Neural cell (in vitro differentiated cells): ENCODE measurements at regions not wholly inside any gene's neighbourhood (a gene's known extent, or its start where the extent isn't known, plus 50 kb on each side); places are given as distances from the start of the nearest gene placed in this dataset.

Source experiments
- H2AFZ ChIP-seq: fragments of 200-600, 300-800 bp; sonication (generic), shearing (Covaris generic); 2 replicates; pipeline ENCODE4 v1.6.0; 2014; ENCODE audit warnings: low read depth, mild to moderate bottlenecking, antibody characterized with exemption, low read length, moderate library complexity
- H3F3A ChIP-seq: fragments of 200-600 bp; shearing (Covaris generic); 2 replicates; pipeline ENCODE4 v1.6.1; 2016; ENCODE audit warnings: mild to moderate bottlenecking, moderate library complexity, mixed read lengths, antibody characterized with exemption, low read length; ENCODE audit not compliant: insufficient read depth, poor library complexity, severe bottlenecking
- H3K27ac ChIP-seq: fragments of 200-600, 300-800 bp; sonication (generic), shearing (Covaris generic); 2 replicates; pipeline ENCODE4 v1.5.1; 2014; ENCODE audit warnings: mild to moderate bottlenecking, low read length, moderate library complexity
- H3K27me3 ChIP-seq: fragments of 300-800, 200-600 bp; sonication (generic), shearing (Covaris generic); 2 replicates; pipeline ENCODE4 v1.6.0; 2014; ENCODE audit warnings: mild to moderate bottlenecking, low read depth, low read length, moderate library complexity; ENCODE audit not compliant: insufficient read depth
- H3K36me3 ChIP-seq: fragments of 300-800, 200-600 bp; sonication (generic), shearing (Covaris generic); 2 replicates; pipeline ENCODE4 v1.5.1; 2014; ENCODE audit warnings: mild to moderate bottlenecking, antibody characterized with exemption, low read length, moderate library complexity; ENCODE audit not compliant: insufficient read depth
- H3K4me2 ChIP-seq: fragments of 300-800, 200-600 bp; sonication (generic), shearing (Covaris generic); 2 replicates; pipeline ENCODE4 v1.6.0; 2014; ENCODE audit warnings: mild to moderate bottlenecking, low read length
- H3K4me3 ChIP-seq: fragments of 300-800, 200-600 bp; sonication (generic), shearing (Covaris generic); 2 replicates; pipeline ENCODE4 v1.5.1; 2014; ENCODE audit warnings: mild to moderate bottlenecking, low read length, moderate library complexity
- H3K79me2 ChIP-seq: fragments of 200-600 bp; shearing (Covaris generic); replicated peaks from 2 replicates; pipeline ENCODE4 v1.6.0; 2014; ENCODE audit warnings: mild to moderate bottlenecking, low read length, moderate library complexity; ENCODE audit not compliant: insufficient read depth
- H3K9ac ChIP-seq: fragments of 300-800, 200-600 bp; sonication (generic), shearing (Covaris generic); 2 replicates; pipeline ENCODE4 v1.6.1; 2016; ENCODE audit warnings: mild to moderate bottlenecking, low read length, mixed read lengths
- H3K9me2 ChIP-seq: fragments of 200-600 bp; shearing (Covaris generic); 2 replicates; pipeline ENCODE4 v1.6.1; 2016; ENCODE audit warnings: mild to moderate bottlenecking, low read length, mixed read lengths; ENCODE audit not compliant: insufficient read depth
- H3K9me3 ChIP-seq: fragments of 200-600, 300-800 bp; sonication (generic), shearing (Covaris generic); 2 replicates; pipeline ENCODE4 v1.6.1; 2016; ENCODE audit warnings: mild to moderate bottlenecking, mixed run types, low read length, moderate library complexity, mixed read lengths
- H4K20me1 ChIP-seq: fragments of 200-600 bp; shearing (Covaris generic); 2 replicates; pipeline ENCODE4 v1.6.1; 2016; ENCODE audit warnings: mild to moderate bottlenecking, mixed run types; ENCODE audit not compliant: insufficient read depth
- EP300 ChIP-seq: fragments of 450-650 bp; conservative IDR thresholded peaks from 2 replicates; pipeline ENCODE4 v1.6.1; 2014; ENCODE audit warnings: antibody characterized with exemption, mild to moderate bottlenecking, moderate library complexity; ENCODE audit not compliant: poor library complexity, severe bottlenecking
- EZH2 ChIP-seq: fragments of 200-600, 300-800 bp; shearing (Covaris generic), sonication (generic); IDR thresholded peaks from 2 replicates; pipeline ENCODE4 v1.6.1; 2014; ENCODE audit warnings: antibody characterized with exemption, low read length, borderline replicate concordance, mild to moderate bottlenecking; ENCODE audit not compliant: insufficient read depth, poor library complexity, severe bottlenecking
- MXI1 ChIP-seq: fragments of 450-650 bp; conservative IDR thresholded peaks from 2 replicates; pipeline ENCODE4 v1.6.1; 2014; ENCODE audit warnings: antibody characterized with exemption, mild to moderate bottlenecking; ENCODE audit not compliant: poor library complexity, severe bottlenecking
- POLR2AphosphoS5 ChIP-seq: IDR thresholded peaks from 2 replicates; pipeline ENCODE4 v1.6.1; 2012
- RAD21 ChIP-seq: fragments of 450-650 bp; conservative IDR thresholded peaks from 2 replicates; pipeline ENCODE4 v1.6.1; 2014; ENCODE audit warnings: antibody characterized with exemption, mild to moderate bottlenecking, moderate library complexity
- SMC3 ChIP-seq: fragments of 450-650 bp; conservative IDR thresholded peaks from 2 replicates; pipeline ENCODE4 v1.6.1; 2014; ENCODE audit warnings: antibody characterized with exemption, mild to moderate bottlenecking, moderate library complexity; ENCODE audit not compliant: poor library complexity
- TAF1 ChIP-seq: IDR thresholded peaks from 2 replicates; pipeline ENCODE4 v1.6.1; 2012; ENCODE audit warnings: low read depth
- TF ChIP-seq, protein P1 (sequence below): fragments of 450-650 bp; IDR thresholded peaks from 2 replicates; pipeline ENCODE4 v1.5.1; 2014; ENCODE audit warnings: antibody characterized with exemption, mild to moderate bottlenecking, moderate library complexity; ENCODE audit not compliant: poor library complexity, severe bottlenecking
- TF ChIP-seq, protein P2 (sequence below): IDR thresholded peaks from 2 replicates; pipeline ENCODE4 v1.6.1; 2012; ENCODE audit warnings: borderline replicate concordance

DNA sequence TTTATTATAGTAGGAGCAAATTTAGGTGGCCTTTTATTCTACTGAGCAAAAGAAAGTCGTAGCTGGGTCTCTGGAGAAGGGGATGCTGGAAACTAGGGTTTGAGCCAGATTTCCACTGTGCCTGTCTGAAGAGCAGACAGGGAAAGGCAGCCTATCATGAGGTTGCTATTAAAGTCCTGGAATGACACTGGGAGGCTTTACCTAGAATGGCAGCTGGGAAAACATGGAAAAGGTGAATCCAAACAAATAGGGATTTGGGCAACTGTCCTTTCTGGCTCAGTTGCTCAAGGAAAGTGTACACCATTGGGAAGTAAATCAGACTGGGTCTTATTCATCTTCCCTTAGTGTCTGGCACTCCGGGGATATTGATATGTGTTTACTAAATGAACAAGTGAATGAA is 154.6 kb downstream of the MTX2 start:
- no peaks in the 10 kb centered on the region for H4K20me1 ChIP-seq
- H3F3A ChIP-seq = no peaks in the 10 kb centered on the region
- no peaks in the 10 kb centered on the region for H3K9me2 ChIP-seq
- no peaks in the 10 kb centered on the region for H3K79me2 ChIP-seq
- H2AFZ ChIP-seq = no peak overlapping the region
- H3K4me3 ChIP-seq = no peak overlapping the region
- TF ChIP-seq, protein P1, sequence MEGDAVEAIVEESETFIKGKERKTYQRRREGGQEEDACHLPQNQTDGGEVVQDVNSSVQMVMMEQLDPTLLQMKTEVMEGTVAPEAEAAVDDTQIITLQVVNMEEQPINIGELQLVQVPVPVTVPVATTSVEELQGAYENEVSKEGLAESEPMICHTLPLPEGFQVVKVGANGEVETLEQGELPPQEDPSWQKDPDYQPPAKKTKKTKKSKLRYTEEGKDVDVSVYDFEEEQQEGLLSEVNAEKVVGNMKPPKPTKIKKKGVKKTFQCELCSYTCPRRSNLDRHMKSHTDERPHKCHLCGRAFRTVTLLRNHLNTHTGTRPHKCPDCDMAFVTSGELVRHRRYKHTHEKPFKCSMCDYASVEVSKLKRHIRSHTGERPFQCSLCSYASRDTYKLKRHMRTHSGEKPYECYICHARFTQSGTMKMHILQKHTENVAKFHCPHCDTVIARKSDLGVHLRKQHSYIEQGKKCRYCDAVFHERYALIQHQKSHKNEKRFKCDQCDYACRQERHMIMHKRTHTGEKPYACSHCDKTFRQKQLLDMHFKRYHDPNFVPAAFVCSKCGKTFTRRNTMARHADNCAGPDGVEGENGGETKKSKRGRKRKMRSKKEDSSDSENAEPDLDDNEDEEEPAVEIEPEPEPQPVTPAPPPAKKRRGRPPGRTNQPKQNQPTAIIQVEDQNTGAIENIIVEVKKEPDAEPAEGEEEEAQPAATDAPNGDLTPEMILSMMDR = no peak
- no peak for TF ChIP-seq POLR2AphosphoS5
- H3K36me3 ChIP-seq = no peaks in the 10 kb centered on the region
- H3K9me3 ChIP-seq = no peaks in the 10 kb centered on the region
- H3K27ac ChIP-seq = no peak overlapping the region
- H3K27me3 ChIP-seq = no peaks in the 10 kb centered on the region
- H3K4me2 ChIP-seq = no peak overlapping the region
- no peak overlapping the region for H3K9ac ChIP-seq

DNA sequence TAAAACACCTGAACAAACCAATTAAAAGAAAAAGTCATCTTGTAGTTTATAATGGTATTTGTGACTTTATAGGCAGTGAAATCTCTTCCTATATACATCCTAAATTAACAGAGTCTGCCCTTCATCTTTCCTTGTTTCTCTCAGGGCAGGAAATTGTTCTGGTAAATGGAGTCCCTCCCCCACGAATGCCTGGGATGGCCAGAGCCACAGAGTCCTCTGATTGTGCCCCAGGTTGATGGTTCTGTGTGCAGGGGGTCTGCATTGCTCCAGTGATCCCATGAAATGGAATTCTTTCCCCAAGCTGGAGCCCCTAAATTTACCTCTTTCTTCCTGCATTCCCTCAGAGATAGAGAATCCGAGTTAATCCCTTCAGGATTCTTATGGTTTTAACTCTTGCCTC is 155.5 kb downstream of the MTX2 start:
- no peaks in the 10 kb centered on the region for H3K79me2 ChIP-seq
- no peaks in the 10 kb centered on the region for H3K9me3 ChIP-seq
- no peaks in the 10 kb centered on the region for H3K36me3 ChIP-seq
- TF ChIP-seq, protein P1 = no peak
- no peak for TF ChIP-seq SMC3
- no peak for TF ChIP-seq TAF1
- TF ChIP-seq, protein P2, sequence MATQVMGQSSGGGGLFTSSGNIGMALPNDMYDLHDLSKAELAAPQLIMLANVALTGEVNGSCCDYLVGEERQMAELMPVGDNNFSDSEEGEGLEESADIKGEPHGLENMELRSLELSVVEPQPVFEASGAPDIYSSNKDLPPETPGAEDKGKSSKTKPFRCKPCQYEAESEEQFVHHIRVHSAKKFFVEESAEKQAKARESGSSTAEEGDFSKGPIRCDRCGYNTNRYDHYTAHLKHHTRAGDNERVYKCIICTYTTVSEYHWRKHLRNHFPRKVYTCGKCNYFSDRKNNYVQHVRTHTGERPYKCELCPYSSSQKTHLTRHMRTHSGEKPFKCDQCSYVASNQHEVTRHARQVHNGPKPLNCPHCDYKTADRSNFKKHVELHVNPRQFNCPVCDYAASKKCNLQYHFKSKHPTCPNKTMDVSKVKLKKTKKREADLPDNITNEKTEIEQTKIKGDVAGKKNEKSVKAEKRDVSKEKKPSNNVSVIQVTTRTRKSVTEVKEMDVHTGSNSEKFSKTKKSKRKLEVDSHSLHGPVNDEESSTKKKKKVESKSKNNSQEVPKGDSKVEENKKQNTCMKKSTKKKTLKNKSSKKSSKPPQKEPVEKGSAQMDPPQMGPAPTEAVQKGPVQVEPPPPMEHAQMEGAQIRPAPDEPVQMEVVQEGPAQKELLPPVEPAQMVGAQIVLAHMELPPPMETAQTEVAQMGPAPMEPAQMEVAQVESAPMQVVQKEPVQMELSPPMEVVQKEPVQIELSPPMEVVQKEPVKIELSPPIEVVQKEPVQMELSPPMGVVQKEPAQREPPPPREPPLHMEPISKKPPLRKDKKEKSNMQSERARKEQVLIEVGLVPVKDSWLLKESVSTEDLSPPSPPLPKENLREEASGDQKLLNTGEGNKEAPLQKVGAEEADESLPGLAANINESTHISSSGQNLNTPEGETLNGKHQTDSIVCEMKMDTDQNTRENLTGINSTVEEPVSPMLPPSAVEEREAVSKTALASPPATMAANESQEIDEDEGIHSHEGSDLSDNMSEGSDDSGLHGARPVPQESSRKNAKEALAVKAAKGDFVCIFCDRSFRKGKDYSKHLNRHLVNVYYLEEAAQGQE = no peak
- H3K9ac ChIP-seq = no peak overlapping the region
- no peaks in the 10 kb centered on the region for H3F3A ChIP-seq
- H3K9me2 ChIP-seq = no peaks in the 10 kb centered on the region
- H2AFZ ChIP-seq = no peak overlapping the region
- no peaks in the 10 kb centered on the region for H3K27me3 ChIP-seq
- no peaks in the 10 kb centered on the region for H4K20me1 ChIP-seq
- H3K27ac ChIP-seq = no peak overlapping the region
- no peak overlapping the region for H3K4me2 ChIP-seq
- no peak overlapping the region for H3K4me3 ChIP-seq

DNA sequence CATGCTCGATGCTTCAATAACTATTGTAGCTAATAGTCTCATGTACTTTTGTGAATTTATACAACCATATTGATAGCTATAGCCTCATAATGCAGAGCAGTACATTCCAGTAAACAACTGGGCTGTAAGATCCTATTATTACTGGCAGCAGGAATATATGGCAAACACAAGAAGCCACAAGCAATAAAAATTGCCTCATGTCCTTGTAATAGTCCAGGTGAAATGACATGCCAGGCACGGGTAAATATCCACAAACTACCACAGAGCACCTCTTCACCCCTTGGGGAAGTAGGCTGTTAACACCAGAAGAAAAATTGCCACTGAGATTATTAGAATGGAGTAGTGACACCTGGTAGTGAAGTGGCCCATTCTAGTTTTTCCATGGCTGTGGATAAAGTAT is 158.3 kb downstream of the MTX2 start:
- no peaks in the 10 kb centered on the region for H3K9me2 ChIP-seq
- no peaks in the 10 kb centered on the region for H3K36me3 ChIP-seq
- H3K4me3 ChIP-seq = no peak overlapping the region
- H3K27ac ChIP-seq = no peak overlapping the region
- no peak overlapping the region for H2AFZ ChIP-seq
- no peaks in the 10 kb centered on the region for H3K79me2 ChIP-seq
- no peak overlapping the region for H3K4me2 ChIP-seq
- no peaks in the 10 kb centered on the region for H4K20me1 ChIP-seq
- H3F3A ChIP-seq = no peaks in the 10 kb centered on the region
- H3K27me3 ChIP-seq = no peaks in the 10 kb centered on the region
- H3K9me3 ChIP-seq = no peaks in the 10 kb centered on the region
- no peak overlapping the region for H3K9ac ChIP-seq
- no peak for TF ChIP-seq TAF1
- TF ChIP-seq POLR2AphosphoS5 = no peak
- TF ChIP-seq EZH2 = no peak
- TF ChIP-seq RAD21 = no peak
- TF ChIP-seq MXI1 = no peak
- TF ChIP-seq, protein P1 = no peak
- TF ChIP-seq, protein P2 = no peak
- TF ChIP-seq EP300 = no peak
